Fibroblast of the conjunctiva (primary cell): ENCODE measurements at regions not wholly inside any gene's neighbourhood (a gene's known extent, or its start where the extent isn't known, plus 50 kb on each side); places are given as distances from the start of the nearest gene placed in this dataset.
"Not testable (repeated sequence)": the region's sequence is repeated elsewhere in the genome, so short reads cannot be mapped to it uniquely, and the experiment has no call there.

ENCODE experiments used
- DNase-seq: peaks from one replicate; pipeline ENCODE4 v3.0.0-alpha.2; 2010; ENCODE audit warnings: low read depth

DNA sequence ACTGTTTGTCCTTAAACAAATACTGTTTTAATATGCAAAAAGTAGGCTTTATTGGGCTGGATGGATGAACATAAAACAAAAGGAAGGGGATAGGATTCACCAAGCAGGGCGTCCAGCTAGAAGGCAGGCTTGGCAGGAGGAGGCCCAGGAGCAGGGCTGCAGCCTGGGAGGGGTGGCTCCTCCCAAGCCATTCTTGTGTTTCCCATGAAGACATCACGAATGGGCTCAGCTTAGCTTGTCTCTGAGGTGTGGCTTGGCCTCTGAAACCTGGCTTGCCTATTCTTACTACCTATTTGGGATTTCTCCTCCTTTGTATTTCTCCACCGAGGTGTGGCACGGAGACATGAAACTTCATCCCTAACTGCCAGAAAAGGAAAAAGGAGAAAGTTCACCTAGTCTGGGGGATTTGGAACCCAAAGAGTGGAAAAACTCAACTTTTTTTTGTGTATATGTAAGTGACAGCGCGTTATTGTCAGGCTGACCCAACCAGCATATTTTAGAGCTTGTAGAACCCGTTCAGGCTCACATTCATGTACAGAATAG lies 481.9 kb upstream of the SPRED2 start:
- no peak for DNase-seq

DNA sequence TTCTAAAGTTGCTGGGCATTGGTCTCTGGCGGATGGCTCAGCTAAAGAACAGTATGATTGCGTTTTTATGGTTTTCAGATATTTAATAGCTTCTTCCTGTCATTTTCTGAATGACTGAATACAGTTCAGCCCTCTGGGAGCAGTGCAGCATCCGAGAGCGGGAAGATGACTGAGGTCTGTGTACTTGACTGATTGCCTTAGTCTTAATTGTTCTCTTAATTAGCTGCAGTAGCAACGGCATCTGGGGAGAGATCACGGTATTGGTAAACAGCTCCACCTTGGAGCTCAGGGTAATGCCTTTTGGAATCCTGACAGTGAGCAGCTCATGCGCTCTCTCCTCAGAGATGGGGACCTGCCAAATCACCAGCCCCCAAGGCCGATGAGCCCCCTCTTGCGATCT lies 481.4 kb upstream of the SPRED2 start:
- no peak for DNase-seq

GRCh38 chr2:65901756-65902155 lies 469.4 kb upstream of the SPRED2 start:
- DNase-seq = no peak

GRCh38 chr2:65896446-65896845 lies 464.0 kb upstream of the SPRED2 start:
- no peak for DNase-seq

DNA sequence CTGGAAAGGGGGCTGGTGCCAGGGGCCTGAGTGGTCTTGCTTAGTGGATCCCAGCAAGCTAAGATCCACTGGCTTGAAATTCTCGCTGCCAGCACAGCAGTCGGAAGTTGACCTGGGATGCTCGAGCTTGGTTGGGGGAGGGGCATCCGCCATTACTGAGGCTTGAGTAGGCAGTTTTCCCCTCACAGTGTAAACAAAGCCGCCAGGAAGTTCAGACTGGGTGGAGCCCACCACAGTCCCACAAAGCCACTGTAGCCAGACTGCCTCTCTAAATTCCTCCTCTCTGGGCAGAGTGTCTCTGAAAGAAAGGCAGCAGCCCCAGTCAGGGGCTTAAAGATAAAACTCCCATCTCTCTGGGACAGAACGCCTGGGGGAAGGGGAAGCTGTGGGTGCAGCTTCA lies 457.7 kb upstream of the SPRED2 start:
- not testable (repeated sequence) for DNase-seq

DNA sequence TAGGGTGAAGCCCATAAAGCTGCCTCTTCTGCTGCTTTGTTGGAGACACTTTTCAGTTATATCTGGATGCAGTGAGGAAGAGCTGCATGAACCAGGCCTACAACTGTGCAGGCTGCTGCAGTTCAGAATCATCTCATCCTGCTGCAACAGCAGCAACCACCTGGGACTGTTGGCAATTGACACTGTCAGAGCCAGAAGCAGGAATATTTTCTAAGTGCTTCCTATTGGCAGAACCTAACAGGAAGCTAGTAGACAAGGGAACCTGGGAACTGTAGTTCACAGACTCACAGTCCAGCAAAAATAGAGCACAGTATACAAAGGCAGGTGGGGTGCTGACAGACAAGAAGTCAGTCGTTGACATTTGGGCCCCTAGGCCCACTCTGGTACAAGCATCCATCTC lies 452.9 kb upstream of the SPRED2 start:
- DNase-seq = no peak

DNA sequence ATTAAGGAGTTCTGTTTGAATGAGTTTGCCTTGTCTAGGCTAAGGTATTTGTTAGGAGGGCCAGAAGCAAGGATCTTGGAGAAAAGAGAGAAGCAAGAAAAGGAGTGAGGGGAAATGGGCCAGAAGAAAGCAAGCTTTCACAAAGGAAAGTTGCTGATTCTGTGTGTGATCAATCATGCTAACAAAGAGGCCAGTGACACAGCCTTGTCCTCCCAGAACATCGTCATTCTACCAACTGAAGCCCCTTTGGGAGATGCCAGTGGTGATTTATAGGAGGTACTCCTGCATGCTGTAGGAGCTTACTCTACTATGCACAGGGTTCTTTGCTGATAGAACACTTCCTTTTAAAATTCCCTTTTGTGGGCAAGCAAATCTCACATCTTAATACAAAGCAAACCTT lies 449.2 kb upstream of the SPRED2 start:
- no peak for DNase-seq

DNA sequence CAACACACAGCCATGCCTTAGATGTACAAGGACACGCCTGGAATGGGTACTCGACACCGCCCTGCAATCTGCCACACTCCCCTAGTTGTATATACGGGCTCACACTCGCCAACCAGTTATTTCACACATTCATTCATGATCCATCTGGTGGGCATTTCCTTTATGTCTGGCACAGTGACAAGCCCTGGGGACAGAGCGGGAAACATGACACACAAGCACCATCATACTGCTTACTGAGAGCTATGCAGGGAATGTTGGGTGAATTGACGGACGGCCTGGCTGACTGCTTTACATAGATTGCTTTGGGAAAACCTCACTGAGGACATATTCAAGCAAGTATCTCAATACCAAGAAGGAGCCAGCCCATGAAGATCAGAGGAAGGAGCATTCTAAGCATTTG lies 448.0 kb upstream of the SPRED2 start:
- no peak for DNase-seq

GRCh38 chr2:65878011-65878340 lies 445.6 kb upstream of the SPRED2 start:
- DNase-seq = no peak

DNA sequence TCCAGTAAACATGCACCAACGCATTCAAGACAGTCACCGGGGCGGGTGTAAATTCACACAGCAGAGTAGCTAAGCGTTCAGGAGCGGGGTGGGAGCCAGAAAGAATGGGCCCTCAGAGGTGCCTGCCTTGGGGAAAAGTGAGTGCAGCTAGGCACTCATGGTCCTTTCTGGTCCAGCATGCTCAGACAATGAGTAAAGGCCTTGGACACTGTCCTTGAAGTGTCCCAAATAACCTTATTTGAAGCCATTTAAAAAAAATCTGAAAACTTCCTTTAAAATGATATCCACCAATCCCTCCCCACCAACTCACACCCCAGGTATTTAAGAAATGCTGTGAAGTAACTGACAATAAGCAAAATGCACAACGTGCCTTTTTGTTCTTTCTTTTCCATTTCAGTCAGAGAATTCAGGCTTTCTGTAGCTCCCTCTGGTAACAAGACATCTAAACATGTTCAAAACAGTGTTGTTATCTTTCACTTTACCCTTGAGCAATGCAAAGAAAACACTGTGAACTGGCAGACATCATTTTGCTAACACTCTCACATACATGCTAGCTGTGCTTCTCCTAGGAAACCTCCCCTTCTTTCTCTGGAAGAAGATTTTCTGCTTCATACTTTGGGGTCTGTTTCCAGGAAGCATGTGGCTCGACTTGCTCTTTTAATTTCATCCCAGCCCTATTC lies 445.1 kb upstream of the SPRED2 start:
- DNase-seq = no peak

GRCh38 chr2:65876114-65876513 lies 443.7 kb upstream of the SPRED2 start:
- no peak for DNase-seq

- DNase-seq = no peak
Measured at GRCh38 chr2:65870826-65871225, 438.4 kb upstream of the SPRED2 start.

DNA sequence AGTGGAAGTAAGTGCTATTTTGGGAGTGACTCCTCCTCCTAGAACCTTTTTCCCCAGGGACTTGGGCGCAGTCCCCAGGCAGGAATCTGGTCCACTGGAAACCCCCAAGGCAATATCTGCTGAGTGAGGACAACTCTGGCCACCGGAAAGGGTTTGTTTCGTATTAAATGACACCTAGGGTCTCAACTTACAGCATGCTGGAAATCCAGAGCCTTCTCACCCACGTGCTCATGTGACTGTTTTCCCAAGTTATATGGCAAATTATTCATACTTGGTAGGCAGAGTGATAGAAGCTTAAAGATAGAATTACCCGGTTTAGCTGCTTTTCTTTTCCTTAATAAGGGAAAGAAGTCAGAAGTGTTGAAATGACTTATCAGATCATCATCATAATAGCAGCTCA lies 436.9 kb upstream of the SPRED2 start:
- no peak for DNase-seq

- DNase-seq = no peak
Measured at GRCh38 chr2:65868177-65868576, 435.8 kb upstream of the SPRED2 start.

DNA sequence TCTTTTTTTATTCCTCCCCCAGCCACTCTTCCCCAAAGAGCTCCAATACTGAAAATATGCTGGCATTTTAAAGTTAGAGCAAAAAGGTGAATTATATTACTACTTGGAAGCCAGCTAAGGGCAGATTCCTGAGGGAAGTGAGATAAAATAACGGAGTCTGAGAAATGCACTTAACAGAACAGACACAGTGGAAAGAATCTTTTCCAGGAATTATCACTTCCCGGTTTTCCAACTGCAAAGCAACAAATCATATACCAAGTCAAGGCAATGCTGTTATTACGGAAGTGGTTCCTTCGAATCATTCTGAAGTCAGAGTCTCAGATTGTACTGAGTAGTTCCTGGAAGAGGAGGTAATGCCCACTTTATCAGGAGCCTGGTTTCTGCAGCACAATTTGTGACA lies 435.0 kb upstream of the SPRED2 start:
- no peak for DNase-seq

DNA sequence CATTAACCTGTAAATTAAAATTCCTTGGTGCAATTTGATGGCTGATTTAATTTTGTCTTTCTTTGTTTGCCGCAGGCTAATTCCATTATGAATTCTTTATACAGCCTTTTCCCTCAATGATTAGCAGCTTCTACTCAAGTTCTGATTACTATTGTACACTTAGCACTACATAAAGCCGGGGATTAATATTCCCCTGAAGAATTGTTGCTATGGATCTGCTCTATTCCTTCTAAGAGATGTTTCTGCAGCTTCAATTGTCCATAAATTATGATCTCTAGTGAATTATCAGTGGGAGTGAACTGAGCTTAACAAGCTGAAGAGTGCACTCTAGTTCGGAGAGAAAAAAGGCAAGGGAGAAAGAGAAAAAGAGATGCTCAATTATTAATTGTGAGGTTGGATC lies 433.7 kb upstream of the SPRED2 start:
- no peak for DNase-seq

- no peak for DNase-seq
Measured at GRCh38 chr2:65864619-65865018, 432.2 kb upstream of the SPRED2 start.

DNA sequence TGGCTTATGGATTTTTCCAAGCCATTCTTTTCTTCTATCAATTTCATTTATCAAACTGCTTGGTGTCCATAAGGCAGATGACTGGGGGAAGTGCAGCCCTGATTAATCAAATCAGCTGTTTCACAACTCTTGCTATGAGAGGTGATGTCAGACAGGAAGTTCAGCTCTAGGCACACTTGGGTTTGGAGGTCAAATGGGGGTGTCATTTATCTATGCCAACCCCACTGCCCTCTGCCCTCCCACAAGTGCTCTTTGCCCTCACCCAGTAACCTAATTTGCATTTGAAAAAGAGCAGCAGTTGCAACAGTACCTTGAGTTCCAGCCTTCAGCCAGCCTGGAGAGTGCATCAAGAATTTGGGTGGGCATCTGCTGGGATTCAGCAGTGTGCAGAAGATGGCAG lies 431.3 kb upstream of the SPRED2 start:
- DNase-seq = no peak

GRCh38 chr2:65856928-65857327 lies 424.5 kb upstream of the SPRED2 start:
- DNase-seq = no peak

- no peak for DNase-seq
Measured at GRCh38 chr2:65856423-65856822, 424.0 kb upstream of the SPRED2 start.

- no peak for DNase-seq
Measured at GRCh38 chr2:65850695-65851094, 418.3 kb upstream of the SPRED2 start.

- DNase-seq = no peak
Measured at GRCh38 chr2:65846989-65847678, 414.7 kb upstream of the SPRED2 start.

DNA sequence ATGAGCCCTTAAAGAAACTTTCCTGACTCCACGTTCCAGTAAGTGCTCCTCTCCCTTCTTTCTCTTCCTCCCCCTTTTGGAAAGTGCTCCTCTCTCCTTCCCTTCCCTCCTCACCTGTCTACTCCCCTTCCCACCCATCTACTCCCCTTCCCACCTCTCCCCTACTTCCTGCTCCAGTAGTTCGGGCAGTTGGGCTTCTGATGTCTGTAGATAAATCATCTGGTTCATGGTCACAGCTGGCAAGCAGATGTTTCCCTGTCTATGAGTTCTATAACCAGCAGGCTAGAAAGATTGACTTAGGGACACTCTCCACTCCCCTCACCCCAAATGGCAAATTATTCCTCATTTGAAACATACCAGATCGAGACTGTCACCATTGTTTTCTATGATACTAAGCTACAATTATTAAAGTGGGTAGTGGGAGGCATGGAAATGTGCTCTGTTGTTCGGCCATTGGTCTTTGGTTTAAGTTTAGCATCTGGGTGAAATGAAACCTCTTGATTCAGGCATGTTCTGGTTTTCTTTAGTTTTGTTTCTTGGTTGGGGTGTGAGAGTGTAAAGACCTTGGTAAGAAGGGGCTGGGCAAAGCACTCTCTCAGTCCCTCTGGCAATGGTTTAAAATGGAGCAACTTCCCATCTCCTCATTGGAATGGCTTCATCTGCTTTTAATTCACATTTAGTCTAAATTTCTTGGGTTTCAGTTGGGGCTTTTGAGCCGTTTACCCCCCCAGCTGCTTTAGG lies 413.2 kb upstream of the SPRED2 start:
- no peak for DNase-seq
